Thyroid gland (tissue), 4 donors: ENCODE measurements at regions not wholly inside any gene's neighbourhood (a gene's known extent, or its start where the extent isn't known, plus 50 kb on each side); places are given as distances from the start of the nearest gene placed in this dataset.

Source experiments
- DNase-seq, 2 donors: peaks; one replicate each; pipeline ENCODE4 v3.0.0-alpha.2; 2019
- H3K27ac ChIP-seq, 3 donors: fragments of 200-600 bp; sonication (generic); 1 replicate in 2 of 3; 2 replicates in 1 of 3; pipeline ENCODE4 v1.5.1; 2016 to 2019; ENCODE audit warnings: mild to moderate bottlenecking in 1 of 3, moderate library complexity in 1 of 3
- H3K27me3 ChIP-seq: fragments of 200-600 bp; sonication (generic); one replicate; pipeline ENCODE4 v1.5.1; 2019
- H3K36me3 ChIP-seq, 2 donors: fragments of 200-600 bp; sonication (generic); one replicate each; pipeline ENCODE4 v1.5.1; 2016 to 2019
- H3K4me1 ChIP-seq, 2 donors: fragments of 200-600 bp; sonication (generic); one replicate each; pipeline ENCODE4 v1.5.1; 2017 to 2019
- H3K4me3 ChIP-seq, 3 donors: fragments of 200-600 bp; sonication (generic); replicated peaks in 1 of 3; 1 replicate in 2 of 3; 2 replicates in 1 of 3; pipeline ENCODE4 v1.5.1; 2016; ENCODE audit warnings: mild to moderate bottlenecking in 1 of 3
- H3K9me3 ChIP-seq: fragments of 200-600 bp; sonication (generic); one replicate; pipeline ENCODE4 v1.5.1; 2017
- POLR2A ChIP-seq, 2 donors: fragments of 450-650 bp; IDR thresholded peaks; one replicate each; pipeline ENCODE4 v1.6.1; 2017; ENCODE audit warnings: antibody characterized with exemption in 2 of 2, mild to moderate bottlenecking in 2 of 2, moderate library complexity in 1 of 2
- WGBS, 2 donors: methylation state at CpG; one replicate each; pipeline ENCODE4 v1.1.5; 2017; 5-methylcytosine and 5-hydroxymethylcytosine counted together
- intact Hi-C: fragments of 100-400 bp; cut with DNase I; formaldehyde crosslinking; loops from one replicate; pipeline ENCODE4 v1.15.1; 2023
- TF ChIP-seq, protein P1 (sequence below), 6 experiments: fragments of 200-600 bp in 3 of 6; fragments of 450-650 bp in 3 of 6; sonication (generic) in 3 of 6; IDR thresholded peaks; one replicate each; pipeline ENCODE4 v1.5.1; 2016 to 2019; ENCODE audit warnings: antibody characterized with exemption in 6 of 6, mild to moderate bottlenecking in 2 of 6, inconsistent platforms in 1 of 6, moderate library complexity in 1 of 6

DNA sequence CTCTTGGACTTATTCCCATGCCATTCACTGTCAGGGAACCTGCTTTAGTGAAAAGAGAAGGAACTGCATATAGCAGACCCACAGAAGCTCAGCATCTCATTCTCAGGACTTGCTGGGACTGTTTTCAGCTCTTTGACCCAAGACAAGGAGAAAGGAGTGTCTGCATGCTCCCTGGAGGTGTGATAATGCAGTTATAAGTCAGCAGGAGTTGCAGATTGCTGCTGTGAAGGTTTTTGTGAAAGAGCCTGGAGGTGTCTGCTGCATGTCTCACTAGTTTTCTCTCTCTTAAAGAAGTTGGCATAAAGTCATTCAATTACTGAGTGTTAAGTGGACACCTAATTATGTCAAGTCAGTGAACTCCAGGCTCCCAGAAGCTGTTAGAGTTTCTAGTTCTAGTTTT lies 343.4 kb downstream of the BRINP2 start:
- TF ChIP-seq, protein P1, sequence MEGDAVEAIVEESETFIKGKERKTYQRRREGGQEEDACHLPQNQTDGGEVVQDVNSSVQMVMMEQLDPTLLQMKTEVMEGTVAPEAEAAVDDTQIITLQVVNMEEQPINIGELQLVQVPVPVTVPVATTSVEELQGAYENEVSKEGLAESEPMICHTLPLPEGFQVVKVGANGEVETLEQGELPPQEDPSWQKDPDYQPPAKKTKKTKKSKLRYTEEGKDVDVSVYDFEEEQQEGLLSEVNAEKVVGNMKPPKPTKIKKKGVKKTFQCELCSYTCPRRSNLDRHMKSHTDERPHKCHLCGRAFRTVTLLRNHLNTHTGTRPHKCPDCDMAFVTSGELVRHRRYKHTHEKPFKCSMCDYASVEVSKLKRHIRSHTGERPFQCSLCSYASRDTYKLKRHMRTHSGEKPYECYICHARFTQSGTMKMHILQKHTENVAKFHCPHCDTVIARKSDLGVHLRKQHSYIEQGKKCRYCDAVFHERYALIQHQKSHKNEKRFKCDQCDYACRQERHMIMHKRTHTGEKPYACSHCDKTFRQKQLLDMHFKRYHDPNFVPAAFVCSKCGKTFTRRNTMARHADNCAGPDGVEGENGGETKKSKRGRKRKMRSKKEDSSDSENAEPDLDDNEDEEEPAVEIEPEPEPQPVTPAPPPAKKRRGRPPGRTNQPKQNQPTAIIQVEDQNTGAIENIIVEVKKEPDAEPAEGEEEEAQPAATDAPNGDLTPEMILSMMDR (IDR thresholded peaks at IDR 0.05): no peak
- no peak for TF ChIP-seq POLR2A (IDR thresholded peaks at IDR 0.05)
- Histone ChIP-seq H3K4me1 (no peaks in the 10 kb centered on the region), H3K36me3 (no peaks in the 10 kb centered on the region), H3K9me3 (no peaks in the 10 kb centered on the region), H3K27me3 (no peaks in the 10 kb centered on the region), H3K4me3 (no peak overlapping the region), H3K27ac (no peak overlapping the region)
- intact Hi-C loops: no loop called here
- DNase-seq: no peak

DNA sequence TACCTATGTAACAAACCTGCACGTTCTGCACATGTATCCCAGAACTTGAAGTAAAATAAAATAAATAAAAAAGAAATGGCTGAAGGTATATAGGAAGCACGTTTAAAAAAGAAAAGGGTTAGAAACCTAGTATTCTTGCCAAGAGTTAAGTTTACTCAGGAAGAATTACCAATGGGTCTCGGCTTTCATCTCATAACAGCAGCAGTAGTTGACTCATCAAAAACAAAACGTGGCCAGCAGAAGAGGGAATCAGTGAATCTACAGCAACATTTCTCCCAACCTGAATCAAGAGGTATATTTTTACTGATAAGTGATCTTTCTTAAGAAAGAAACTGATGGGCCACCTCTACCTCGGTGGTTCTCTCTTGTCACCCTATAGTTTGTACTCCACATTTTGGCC lies 340.3 kb downstream of the BRINP2 start:
- WGBS, 2 donors: 73 to 75% methylated on average over 5 of the region's 5 CpGs
- H3K4me1 ChIP-seq: no peaks in the 10 kb centered on the region
- intact Hi-C loops: no loop called here
- H3K36me3 ChIP-seq: no peaks in the 10 kb centered on the region
- no peak for TF ChIP-seq POLR2A (IDR thresholded peaks at IDR 0.05)
- TF ChIP-seq, protein P1 (IDR thresholded peaks at IDR 0.05): no peak
- no peak overlapping the region for H3K4me3 ChIP-seq
- no peak overlapping the region for H3K27ac ChIP-seq
- no peaks in the 10 kb centered on the region for H3K9me3 ChIP-seq
- H3K27me3 ChIP-seq: no peaks in the 10 kb centered on the region
- DNase-seq: no peak

- TF ChIP-seq, protein P1 (IDR thresholded peaks at IDR 0.05): no peak
- TF ChIP-seq POLR2A (IDR thresholded peaks at IDR 0.05): no peak
- H3K27ac ChIP-seq: no peak overlapping the region
- DNase-seq: no peak
- no peaks in the 10 kb centered on the region for H3K9me3 ChIP-seq
- no peaks in the 10 kb centered on the region for H3K36me3 ChIP-seq
- H3K4me3 ChIP-seq: no peak overlapping the region
- no peaks in the 10 kb centered on the region for H3K27me3 ChIP-seq
- WGBS, 2 donors: 78 to 92% methylated on average over 1 of the region's 1 CpG
- H3K4me1 ChIP-seq: no peaks in the 10 kb centered on the region
- intact Hi-C loops: no loop called here
Measured at GRCh38 chr1:177505905-177506590, 335.3 kb downstream of the BRINP2 start.

- DNase-seq: no peak
- Histone ChIP-seq H3K4me1 (no peaks in the 10 kb centered on the region), H3K27me3 (no peaks in the 10 kb centered on the region), H3K9me3 (no peaks in the 10 kb centered on the region), H3K4me3 (no peak overlapping the region), H3K36me3 (no peaks in the 10 kb centered on the region), H3K27ac (no peak overlapping the region)
- WGBS, 2 donors: 66 to 71% methylated on average over 2 of the region's 2 CpGs
- intact Hi-C loops: no loop called here
- TF ChIP-seq, protein P1 (IDR thresholded peaks at IDR 0.05): no peak
Measured at GRCh38 chr1:177495878-177496277, 325.1 kb downstream of the BRINP2 start.

DNA sequence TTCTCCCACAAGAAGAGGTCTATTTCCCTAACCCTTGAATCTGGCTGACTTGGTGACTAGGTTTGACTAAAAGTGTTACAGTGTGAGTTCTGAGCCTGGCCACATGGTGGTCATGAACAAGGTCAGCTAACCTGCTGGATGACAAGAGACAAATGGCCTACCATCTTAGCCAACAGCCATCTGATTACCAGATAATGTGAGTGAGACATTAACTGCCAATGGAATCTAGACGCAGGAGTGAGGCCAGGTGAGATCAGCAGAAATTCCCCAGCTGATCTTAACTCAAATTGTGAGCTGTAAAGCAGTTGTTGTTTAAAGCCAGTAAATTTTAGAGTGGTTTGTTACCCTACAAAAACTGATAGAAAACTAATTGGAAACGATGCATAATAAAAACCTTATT lies 320.0 kb downstream of the BRINP2 start:
- Histone ChIP-seq H3K27me3 (no peaks in the 10 kb centered on the region), H3K9me3 (no peaks in the 10 kb centered on the region), H3K4me1 (no peaks in the 10 kb centered on the region), H3K36me3 (no peaks in the 10 kb centered on the region), H3K27ac (no peak overlapping the region), H3K4me3 (no peak overlapping the region)
- intact Hi-C loops: no loop called here
- WGBS, 2 donors: 89 to 92% methylated on average over 2 of the region's 2 CpGs
- DNase-seq: no peak
- TF ChIP-seq POLR2A (IDR thresholded peaks at IDR 0.05): no peak
- TF ChIP-seq, protein P1 (IDR thresholded peaks at IDR 0.05): no peak
